MM.1S (cell line): ENCODE measurements at regions not wholly inside any gene's neighbourhood (a gene's known extent, or its start where the extent isn't known, plus 50 kb on each side); places are given as distances from the start of the nearest gene placed in this dataset.

Experiments used
- DNase-seq: peaks from one replicate; pipeline ENCODE4 v3.0.0-alpha.2; 2015
- H2AFZ ChIP-seq: fragments of 300-600 bp; sonication (generic); 2 replicates; pipeline ENCODE4 v1.6.0; 2016; ENCODE audit warnings: antibody characterized with exemption, low read length
- H3F3A ChIP-seq: fragments of 300-600 bp; sonication (generic); 2 replicates; pipeline ENCODE4 v1.6.1; 2016; ENCODE audit warnings: mild to moderate bottlenecking, antibody characterized with exemption, low read length, moderate library complexity, mixed read lengths; ENCODE audit not compliant: insufficient read depth
- H3K27ac ChIP-seq: fragments of 300-600 bp; sonication (generic); 2 replicates; pipeline ENCODE4 v1.5.1; 2016; ENCODE audit warnings: mild to moderate bottlenecking, low read length
- H3K27me3 ChIP-seq: fragments of 300-600 bp; sonication (generic); replicated peaks from 2 replicates; pipeline ENCODE4 v1.6.0; 2016; ENCODE audit warnings: low read length; ENCODE audit not compliant: insufficient read depth
- H3K36me3 ChIP-seq: fragments of 300-600 bp; sonication (generic); replicated peaks from 2 replicates; pipeline ENCODE4 v1.6.1; 2016; ENCODE audit warnings: mild to moderate bottlenecking, low read length, mixed read lengths; ENCODE audit not compliant: insufficient read depth
- H3K4me1 ChIP-seq: fragments of 300-600 bp; sonication (generic); 2 replicates; pipeline ENCODE4 v1.6.1; 2016; ENCODE audit warnings: low read length, mixed read lengths
- H3K4me2 ChIP-seq: fragments of 300-600 bp; sonication (generic); 2 replicates; pipeline ENCODE4 v1.6.0; 2016; ENCODE audit warnings: low read depth, low read length
- H3K4me3 ChIP-seq: fragments of 300-600 bp; sonication (generic); 2 replicates; pipeline ENCODE4 v1.5.1; 2016; ENCODE audit warnings: low read length, mixed read lengths
- H3K79me2 ChIP-seq: fragments of 300-600 bp; sonication (generic); 2 replicates; pipeline ENCODE4 v1.6.1; 2016; ENCODE audit warnings: mixed run types, low read length, mixed read lengths
- H3K9ac ChIP-seq: fragments of 300-600 bp; sonication (generic); 2 replicates; pipeline ENCODE4 v1.6.1; 2016; ENCODE audit warnings: low read length, mixed read lengths
- H3K9me2 ChIP-seq: fragments of 300-600 bp; sonication (generic); replicated peaks from 2 replicates; pipeline ENCODE4 v1.6.1; 2016; ENCODE audit warnings: mild to moderate bottlenecking, low read length, mixed read lengths; ENCODE audit not compliant: insufficient read depth
- H3K9me3 ChIP-seq: fragments of 300-600 bp; sonication (generic); replicated peaks from 2 replicates; pipeline ENCODE4 v1.6.1; 2016; ENCODE audit warnings: mild to moderate bottlenecking, low read length, mixed read lengths; ENCODE audit not compliant: insufficient read depth
- H4K20me1 ChIP-seq: fragments of 300-600 bp; sonication (generic); 2 replicates; pipeline ENCODE4 v1.6.1; 2016; ENCODE audit warnings: mild to moderate bottlenecking, low read length, moderate library complexity, mixed read lengths; ENCODE audit not compliant: insufficient read depth
- CTCF ChIP-seq: fragments of 300-600 bp; sonication (generic); IDR thresholded peaks from 2 replicates; pipeline ENCODE4 v1.5.1; 2016; ENCODE audit warnings: antibody characterized with exemption, low read length, mixed read lengths
- EZH2 ChIP-seq: fragments of 300-600 bp; sonication (generic); optimal IDR thresholded peaks from 2 replicates; pipeline ENCODE3; 2017; ENCODE audit warnings: low read depth, mild to moderate bottlenecking, antibody characterized with exemption, low read length, mixed read lengths
- EZH2phosphoT487 ChIP-seq: fragments of 300-600 bp; sonication (generic); IDR thresholded peaks from 2 replicates; pipeline ENCODE4 v1.6.1; 2018; ENCODE audit warnings: antibody characterized with exemption, low read length

GRCh38 chr6:106772270-106773142 lies 143.1 kb downstream of the QRSL1 start:
- H3K79me2 ChIP-seq, result no peaks in the 10 kb centered on the region
- no peaks in the 10 kb centered on the region for H3K4me1 ChIP-seq
- no peaks in the 10 kb centered on the region for H3F3A ChIP-seq
- DNase-seq, result no peak
- H2AFZ ChIP-seq, result no peak overlapping the region
- H3K9me3 ChIP-seq, result no peaks in the 10 kb centered on the region
- H3K36me3 ChIP-seq, result no peaks in the 10 kb centered on the region
- no peaks in the 10 kb centered on the region for H3K9me2 ChIP-seq
- H3K27me3 ChIP-seq, result no peaks in the 10 kb centered on the region
- no peak overlapping the region for H3K4me3 ChIP-seq
- H4K20me1 ChIP-seq, result no peaks in the 10 kb centered on the region
- H3K9ac ChIP-seq, result no peak overlapping the region
- TF ChIP-seq CTCF (no peak), EZH2 (no peak)
- no peak overlapping the region for H3K4me2 ChIP-seq
- H3K27ac ChIP-seq, result no peak overlapping the region

GRCh38 chr6:106771822-106772221 lies 142.4 kb downstream of the QRSL1 start:
- Histone ChIP-seq H3K27me3 (no peaks in the 10 kb centered on the region), H3K9me2 (no peaks in the 10 kb centered on the region), H3F3A (no peaks in the 10 kb centered on the region), H3K36me3 (no peaks in the 10 kb centered on the region), H3K79me2 (no peaks in the 10 kb centered on the region), H4K20me1 (no peaks in the 10 kb centered on the region), H3K9me3 (no peaks in the 10 kb centered on the region), H3K27ac (no peak overlapping the region), H3K9ac (no peak overlapping the region), H3K4me3 (no peak overlapping the region), H3K4me2 (no peak overlapping the region), H3K4me1 (no peaks in the 10 kb centered on the region), H2AFZ (no peak overlapping the region)
- no peak for TF ChIP-seq EZH2
- no peak for TF ChIP-seq CTCF
- TF ChIP-seq EZH2phosphoT487, result no peak
- no peak for DNase-seq

GRCh38 chr6:106770663-106771062 lies 141.3 kb downstream of the QRSL1 start:
- no peaks in the 10 kb centered on the region for H3K9me3 ChIP-seq
- H3K4me2 ChIP-seq, result no peak overlapping the region
- no peaks in the 10 kb centered on the region for H3F3A ChIP-seq
- no peak overlapping the region for H2AFZ ChIP-seq
- no peaks in the 10 kb centered on the region for H3K36me3 ChIP-seq
- H4K20me1 ChIP-seq, result no peaks in the 10 kb centered on the region
- no peaks in the 10 kb centered on the region for H3K9me2 ChIP-seq
- no peaks in the 10 kb centered on the region for H3K27me3 ChIP-seq
- H3K4me3 ChIP-seq, result no peak overlapping the region
- H3K4me1 ChIP-seq, result no peaks in the 10 kb centered on the region
- TF ChIP-seq CTCF (no peak), EZH2 (no peak), EZH2phosphoT487 (no peak)
- H3K9ac ChIP-seq, result no peak overlapping the region
- H3K79me2 ChIP-seq, result no peaks in the 10 kb centered on the region
- H3K27ac ChIP-seq, result no peak overlapping the region
- DNase-seq, result no peak
